SK-N-SH (cell line): ENCODE measurements at regions not wholly inside any gene's neighbourhood (a gene's known extent, or its start where the extent isn't known, plus 50 kb on each side); places are given as distances from the start of the nearest gene placed in this dataset.

ENCODE experiments used
- CTCF ChIA-PET: fragments of 300-600, 350-600 bp; formaldehyde crosslinking; extraction: SDS; loops from one replicate; lab custom pipeline; 2021; lab: Yijun Ruan, JAX
- POLR2A ChIA-PET: fragments of 350-600 bp; sonication (Branson Sonifier 250); formaldehyde crosslinking; extraction: SDS; loops from one replicate; lab custom pipeline; 2020; ENCODE audit warnings: antibody characterized with exemption, inconsistent platforms; lab: Yijun Ruan, JAX
- DNase-seq: peaks from one replicate; pipeline ENCODE4 v3.0.0; 2012
- H2AFZ ChIP-seq: fragments of 200-600 bp; sonication (generic); 2 replicates; pipeline ENCODE4 v1.8.1; 2016; ENCODE audit warnings: antibody characterized with exemption, mild to moderate bottlenecking, low read depth
- H3F3A ChIP-seq: fragments of 200-600 bp; sonication (generic); replicated peaks from 2 replicates; pipeline ENCODE3; 2016; ENCODE audit warnings: antibody characterized with exemption, mild to moderate bottlenecking; ENCODE audit not compliant: insufficient read depth
- H3K27ac ChIP-seq, 2 experiments: fragments of 200-500 bp in 1 of 2; fragments of 200-600 bp in 1 of 2; sonication (Bioruptor generic) in 1 of 2; sonication (generic), shearing (Covaris generic) in 1 of 2; 2 replicates each; pipeline versions ENCODE4 v1.5.1 to v1.6.1; 2014 to 2016; ENCODE audit warnings: low read depth in 2 of 2, inconsistent platforms in 1 of 2, low read length in 1 of 2, mild to moderate bottlenecking in 1 of 2, mixed read lengths in 1 of 2
- H3K27me3 ChIP-seq: fragments of 200-600 bp; sonication (generic), shearing (Covaris generic); 2 replicates; pipeline ENCODE4 v1.6.1; 2016; ENCODE audit warnings: mixed run types; ENCODE audit not compliant: insufficient read depth
- H3K36me3 ChIP-seq, 2 experiments: fragments of 200-500 bp in 1 of 2; fragments of 200-600 bp in 1 of 2; sonication (Bioruptor generic) in 1 of 2; sonication (generic) in 1 of 2; replicated peaks in 1 of 2; 2 replicates each; pipeline versions ENCODE3 to v1.5.1; 2014 to 2016; ENCODE audit warnings: low read length in 1 of 2, mild to moderate bottlenecking in 1 of 2; ENCODE audit not compliant: insufficient read depth in 2 of 2, control insufficient read depth in 1 of 2
- H3K4me1 ChIP-seq, 2 experiments: fragments of 200-500 bp in 1 of 2; fragments of 200-600 bp in 1 of 2; sonication (Bioruptor generic) in 1 of 2; sonication (generic), shearing (Covaris generic) in 1 of 2; 2 replicates each; pipeline versions ENCODE4 v1.5.1 to v1.6.1; 2014 to 2016; ENCODE audit warnings: low read depth in 1 of 2, low read length in 1 of 2, mixed run types in 1 of 2; ENCODE audit not compliant: insufficient read depth in 2 of 2, control insufficient read depth in 1 of 2
- H3K4me2 ChIP-seq: fragments of 200-600 bp; sonication (generic), shearing (Covaris generic); 2 replicates; pipeline ENCODE4 v1.6.1; 2017; ENCODE audit warnings: mixed run types
- H3K4me3 ChIP-seq, 2 experiments: fragments of 200-500 bp in 1 of 2; fragments of 200-600 bp in 1 of 2; sonication (Bioruptor generic) in 1 of 2; sonication (generic), shearing (Covaris generic) in 1 of 2; 2 replicates each; pipeline versions ENCODE4 v1.5.1 to v1.8.1; 2014 to 2016; ENCODE audit warnings: low read depth in 2 of 2, inconsistent platforms in 1 of 2, low read length in 1 of 2, mild to moderate bottlenecking in 1 of 2, mixed read lengths in 1 of 2, moderate library complexity in 1 of 2
- H3K79me2 ChIP-seq: fragments of 200-600 bp; sonication (generic); 2 replicates; pipeline ENCODE4 v1.8.1; 2017; ENCODE audit warnings: mild to moderate bottlenecking; ENCODE audit not compliant: insufficient read depth
- H3K9ac ChIP-seq: fragments of 200-600 bp; sonication (generic); 2 replicates; pipeline ENCODE4 v1.6.1; 2017; ENCODE audit warnings: mixed run types
- H3K9me2 ChIP-seq: fragments of 200-600 bp; sonication (generic); 2 replicates; pipeline ENCODE4 v1.6.1; 2017; ENCODE audit warnings: mixed run types
- H3K9me3 ChIP-seq: fragments of 200-600 bp; sonication (generic); 2 replicates; pipeline ENCODE4 v1.6.1; 2017; ENCODE audit warnings: mixed run types, mild to moderate bottlenecking, moderate library complexity
- H4K20me1 ChIP-seq: fragments of 200-600 bp; sonication (generic); 2 replicates; pipeline ENCODE4 v1.6.1; 2017; ENCODE audit warnings: mild to moderate bottlenecking, mixed run types; ENCODE audit not compliant: insufficient read depth
- CTCF ChIP-seq: fragments of 200-600 bp; sonication (generic); IDR thresholded peaks from 2 replicates; pipeline ENCODE4 v1.6.1; 2017; ENCODE audit warnings: antibody characterized with exemption, mild to moderate bottlenecking, moderate library complexity
- ELF1 ChIP-seq: IDR thresholded peaks from 2 replicates; pipeline ENCODE4 v1.4.0; 2012
- EZH2phosphoT487 ChIP-seq: fragments of 200-600 bp; sonication (generic); IDR thresholded peaks from 2 replicates; pipeline ENCODE4 v1.6.1; 2017; ENCODE audit warnings: low read depth, mixed run types, mild to moderate bottlenecking, antibody characterized with exemption, moderate library complexity, borderline replicate concordance
- FOSL2 ChIP-seq: IDR thresholded peaks from 2 replicates; pipeline ENCODE4 v1.4.0; 2012; ENCODE audit warnings: low read depth, mild to moderate bottlenecking, moderate library complexity, borderline replicate concordance
- JUND ChIP-seq: IDR thresholded peaks from 2 replicates; pipeline ENCODE4 v1.4.0; 2012
- MEF2A ChIP-seq: IDR thresholded peaks from 2 replicates; pipeline ENCODE4 v1.4.0; 2012; ENCODE audit warnings: low read depth, borderline replicate concordance
- MXI1 ChIP-seq: IDR thresholded peaks from 2 replicates; pipeline ENCODE4 v1.6.1; 2012; ENCODE audit warnings: mild to moderate bottlenecking, low read depth, low read length, improper control_type of control experiment
- NRF1 ChIP-seq: IDR thresholded peaks from 2 replicates; pipeline ENCODE4 v1.6.1; 2012; ENCODE audit warnings: low read depth, mild to moderate bottlenecking, low read length
- RFX5 ChIP-seq: IDR thresholded peaks from 2 replicates; pipeline ENCODE4 v1.6.1; 2012; ENCODE audit warnings: mild to moderate bottlenecking, improper control_type of control experiment, low read length
- SMC3 ChIP-seq: IDR thresholded peaks from 2 replicates; pipeline ENCODE4 v1.6.1; 2012; ENCODE audit warnings: low read depth, low read length, improper control_type of control experiment
- TCF12 ChIP-seq: IDR thresholded peaks from 2 replicates; pipeline ENCODE4 v1.4.0; 2012
- TEAD4 ChIP-seq: IDR thresholded peaks from 2 replicates; pipeline ENCODE4 v1.4.0; 2012; ENCODE audit warnings: mild to moderate bottlenecking, borderline replicate concordance; ENCODE audit not compliant: insufficient read depth
- WGBS: methylation state at CpG from one replicate; pipeline ENCODE4 v1.1.6; 2017; ENCODE audit warnings: low lambda C conversion rate; 5-methylcytosine and 5-hydroxymethylcytosine counted together
- TF ChIP-seq, protein P1 (sequence below): IDR thresholded peaks from 2 replicates; pipeline ENCODE4 v1.4.0; 2012; ENCODE audit warnings: low read depth, borderline replicate concordance
- TF ChIP-seq, protein P2 (sequence below): IDR thresholded peaks from 2 replicates; pipeline ENCODE4 v1.4.0; 2012; ENCODE audit warnings: low read depth, borderline replicate concordance
- TF ChIP-seq, protein P3 (sequence below): IDR thresholded peaks from 2 replicates; pipeline ENCODE4 v1.4.0; 2012; ENCODE audit warnings: low read depth

DNA sequence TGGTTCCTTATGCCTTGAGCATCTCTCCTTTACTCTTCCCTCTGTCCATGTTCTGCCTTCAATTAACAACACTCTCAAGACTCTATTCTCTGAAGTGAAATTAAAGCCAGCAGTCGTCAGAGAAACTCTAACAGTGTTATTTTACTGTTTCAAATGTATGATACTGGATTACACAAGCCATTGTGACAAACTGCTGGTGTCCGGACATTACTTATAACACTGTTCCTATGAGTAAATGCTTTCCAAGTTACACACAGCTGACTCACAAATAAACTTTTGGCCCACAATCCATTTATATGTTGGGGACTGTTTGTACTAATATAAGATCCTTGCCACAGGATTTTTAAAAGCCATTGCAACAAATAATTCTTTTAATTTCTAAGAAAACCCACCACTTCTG lies 63.2 kb upstream of the GHR start:
- H3K79me2 ChIP-seq = no peaks in the 10 kb centered on the region
- H3K9me3 ChIP-seq = no peaks in the 10 kb centered on the region
- no peaks in the 10 kb centered on the region for H3K36me3 ChIP-seq
- no peaks in the 10 kb centered on the region for H4K20me1 ChIP-seq
- no peak overlapping the region for H3K27ac ChIP-seq
- no peak for DNase-seq
- WGBS = 2% methylated on average over 2 of the region's 2 CpGs
- no peaks in the 10 kb centered on the region for H3K9me2 ChIP-seq
- no peaks in the 10 kb centered on the region for H3K4me1 ChIP-seq
- no peak overlapping the region for H3K4me3 ChIP-seq
- no peak overlapping the region for H3K9ac ChIP-seq
- POLR2A ChIA-PET = no interaction called here
- no peak overlapping the region for H3K4me2 ChIP-seq
- no peaks in the 10 kb centered on the region for H3F3A ChIP-seq
- no peak for TF ChIP-seq TCF12
- TF ChIP-seq, protein P1, sequence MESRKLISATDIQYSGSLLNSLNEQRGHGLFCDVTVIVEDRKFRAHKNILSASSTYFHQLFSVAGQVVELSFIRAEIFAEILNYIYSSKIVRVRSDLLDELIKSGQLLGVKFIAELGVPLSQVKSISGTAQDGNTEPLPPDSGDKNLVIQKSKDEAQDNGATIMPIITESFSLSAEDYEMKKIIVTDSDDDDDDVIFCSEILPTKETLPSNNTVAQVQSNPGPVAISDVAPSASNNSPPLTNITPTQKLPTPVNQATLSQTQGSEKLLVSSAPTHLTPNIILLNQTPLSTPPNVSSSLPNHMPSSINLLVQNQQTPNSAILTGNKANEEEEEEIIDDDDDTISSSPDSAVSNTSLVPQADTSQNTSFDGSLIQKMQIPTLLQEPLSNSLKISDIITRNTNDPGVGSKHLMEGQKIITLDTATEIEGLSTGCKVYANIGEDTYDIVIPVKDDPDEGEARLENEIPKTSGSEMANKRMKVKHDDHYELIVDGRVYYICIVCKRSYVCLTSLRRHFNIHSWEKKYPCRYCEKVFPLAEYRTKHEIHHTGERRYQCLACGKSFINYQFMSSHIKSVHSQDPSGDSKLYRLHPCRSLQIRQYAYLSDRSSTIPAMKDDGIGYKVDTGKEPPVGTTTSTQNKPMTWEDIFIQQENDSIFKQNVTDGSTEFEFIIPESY = no peak
- no peaks in the 10 kb centered on the region for H3K27me3 ChIP-seq
- H2AFZ ChIP-seq = no peak overlapping the region
- CTCF ChIA-PET = no interaction called here

- no peaks in the 10 kb centered on the region for H3K36me3 ChIP-seq
- TF ChIP-seq TCF12 (no peak), NRF1 (no peak), JUND (no peak), MXI1 (no peak), TEAD4 (no peak), SMC3 (no peak), CTCF (no peak), ELF1 (no peak), EZH2phosphoT487 (no peak), RFX5 (no peak), MEF2A (no peak), FOSL2 (no peak)
- TF ChIP-seq, protein P2, sequence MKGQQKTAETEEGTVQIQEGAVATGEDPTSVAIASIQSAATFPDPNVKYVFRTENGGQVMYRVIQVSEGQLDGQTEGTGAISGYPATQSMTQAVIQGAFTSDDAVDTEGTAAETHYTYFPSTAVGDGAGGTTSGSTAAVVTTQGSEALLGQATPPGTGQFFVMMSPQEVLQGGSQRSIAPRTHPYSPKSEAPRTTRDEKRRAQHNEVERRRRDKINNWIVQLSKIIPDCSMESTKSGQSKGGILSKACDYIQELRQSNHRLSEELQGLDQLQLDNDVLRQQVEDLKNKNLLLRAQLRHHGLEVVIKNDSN = no peak
- TF ChIP-seq, protein P3, sequence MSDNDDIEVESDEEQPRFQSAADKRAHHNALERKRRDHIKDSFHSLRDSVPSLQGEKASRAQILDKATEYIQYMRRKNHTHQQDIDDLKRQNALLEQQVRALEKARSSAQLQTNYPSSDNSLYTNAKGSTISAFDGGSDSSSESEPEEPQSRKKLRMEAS = no peak
- no peaks in the 10 kb centered on the region for H3K79me2 ChIP-seq
- H3K9ac ChIP-seq = no peak overlapping the region
- H2AFZ ChIP-seq = no peak overlapping the region
- H3K4me2 ChIP-seq = no peak overlapping the region
- H3K4me1 ChIP-seq = no peaks in the 10 kb centered on the region
- H3K9me2 ChIP-seq = no peaks in the 10 kb centered on the region
- no peaks in the 10 kb centered on the region for H3K9me3 ChIP-seq
- H3K27me3 ChIP-seq = no peaks in the 10 kb centered on the region
- no peaks in the 10 kb centered on the region for H4K20me1 ChIP-seq
- WGBS = 2% methylated on average over 3 of the region's 3 CpGs
- no peak overlapping the region for H3K27ac ChIP-seq
- DNase-seq = no peak
- ChIA-PET CTCF (no interaction called here), POLR2A (no interaction called here)
- no peak overlapping the region for H3K4me3 ChIP-seq
- no peaks in the 10 kb centered on the region for H3F3A ChIP-seq
Observed at GRCh38 chr5:42360616-42361314, 62.5 kb upstream of the GHR start.
